Left ventricle myocardium superior (tissue), 1 donor: ENCODE measurements at regions not wholly inside any gene's neighbourhood (a gene's known extent, or its start where the extent isn't known, plus 50 kb on each side); places are given as distances from the start of the nearest gene placed in this dataset.

Experiments
- ATAC-seq: fragments of 200-7000 bp; cut with Tn5 transposase; one replicate; pipeline ENCODE4 v1.9.1; 2020; ENCODE audit warnings: mild to moderate bottlenecking, moderate library complexity
- DNase-seq: peaks from one replicate; pipeline ENCODE4 v3.0.0-alpha.2; 2020
- intact Hi-C: fragments of 100-400 bp; cut with micrococcal nuclease; formaldehyde crosslinking; loops from one replicate; pipeline ENCODE4 v1.11.0; 2022
- donor health status: DM: no; HTN: yes; CAD: no; lungs with severe emphysema.

DNA sequence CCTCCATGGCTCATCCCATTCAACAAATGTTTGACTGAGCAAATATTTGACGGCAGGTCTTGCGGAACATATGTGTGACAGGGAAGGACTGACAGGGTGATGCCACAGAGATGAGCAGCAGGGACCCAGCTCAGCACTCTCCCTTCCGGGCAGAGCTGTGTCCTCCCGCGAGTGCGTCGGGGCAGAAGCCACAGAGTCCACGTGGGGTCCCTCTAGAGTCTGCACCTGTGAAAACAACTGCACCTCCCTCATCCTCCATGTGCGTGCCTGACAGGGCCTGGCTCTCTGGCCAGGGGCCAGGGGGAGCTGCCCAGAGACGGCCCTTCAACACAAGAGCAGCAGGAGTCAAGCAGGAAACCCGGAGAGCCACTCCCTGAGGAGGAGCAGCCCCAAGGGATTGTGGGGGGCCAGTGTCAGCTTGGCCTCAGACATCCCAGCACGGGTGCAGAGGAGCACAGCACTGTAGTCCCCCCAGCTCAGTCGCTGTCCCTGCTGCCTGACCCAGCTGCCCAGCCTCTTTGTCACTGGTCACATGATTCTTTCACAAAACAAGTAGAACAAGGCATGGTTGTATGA, 83.6 kb upstream of the TMEM72 start:
- DNase-seq (peak; percentile 55), ATAC-seq (peak; percentile 60)
- intact Hi-C loops, result no loop called here

DNA sequence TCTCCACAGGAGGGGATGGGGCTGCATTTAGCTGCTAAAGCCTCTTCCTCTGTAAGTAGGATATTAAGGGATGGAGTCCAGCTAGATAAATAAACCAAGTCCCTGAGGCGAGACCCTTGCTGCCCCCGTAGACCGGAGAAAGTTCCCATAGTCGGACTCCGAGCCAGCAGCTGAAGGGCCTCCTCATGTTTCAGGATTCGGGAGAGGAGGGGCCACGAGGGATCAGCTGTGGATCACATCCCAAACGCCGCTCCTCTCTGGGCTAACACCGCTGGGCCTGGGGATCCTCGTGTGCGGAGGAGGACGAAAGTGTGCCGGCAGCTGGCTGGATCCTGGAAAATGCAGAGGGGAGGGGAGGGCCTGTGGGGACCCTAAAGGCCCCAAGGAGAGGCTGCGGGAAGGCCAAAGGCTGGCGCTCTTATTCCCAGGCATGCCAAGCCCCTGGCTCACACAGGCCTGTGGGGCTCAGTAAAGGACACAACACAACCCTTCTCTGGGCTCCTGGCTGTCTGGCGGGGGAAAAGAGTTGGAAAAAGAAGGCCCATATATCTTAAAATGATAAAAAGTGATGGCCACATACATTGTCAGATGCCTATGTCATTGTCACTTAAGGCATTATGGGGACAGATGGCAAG, 82.5 kb upstream of the TMEM72 start:
- intact Hi-C loops, result no loop called here
- peak; percentile 63 for DNase-seq

DNA sequence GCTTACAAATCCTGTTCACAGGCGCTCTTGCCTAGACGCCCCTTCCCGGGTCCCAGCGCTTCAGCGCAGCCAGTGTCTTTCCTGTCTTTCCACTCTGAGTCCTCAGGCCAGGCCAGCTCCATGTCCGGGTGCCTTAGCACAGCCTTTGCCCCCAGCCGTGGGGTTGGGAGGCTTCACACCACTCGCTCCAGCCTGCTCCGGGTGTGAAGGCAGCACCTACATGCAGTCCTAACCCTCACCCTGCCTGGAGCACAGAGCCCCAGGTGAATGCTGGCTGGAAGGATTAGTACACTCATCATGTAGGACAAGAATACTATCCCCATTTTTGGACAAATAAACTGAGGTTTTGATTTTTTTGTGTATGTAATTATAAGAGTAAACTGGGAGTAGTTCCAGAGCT, 81.7 kb upstream of the TMEM72 start:
- intact Hi-C loops, result no loop called here
- no peak for ATAC-seq
- DNase-seq, result no peak

More for the DNA sequence above, 82.5 kb upstream of the TMEM72 start:
- peak; percentile 93 for ATAC-seq

DNA sequence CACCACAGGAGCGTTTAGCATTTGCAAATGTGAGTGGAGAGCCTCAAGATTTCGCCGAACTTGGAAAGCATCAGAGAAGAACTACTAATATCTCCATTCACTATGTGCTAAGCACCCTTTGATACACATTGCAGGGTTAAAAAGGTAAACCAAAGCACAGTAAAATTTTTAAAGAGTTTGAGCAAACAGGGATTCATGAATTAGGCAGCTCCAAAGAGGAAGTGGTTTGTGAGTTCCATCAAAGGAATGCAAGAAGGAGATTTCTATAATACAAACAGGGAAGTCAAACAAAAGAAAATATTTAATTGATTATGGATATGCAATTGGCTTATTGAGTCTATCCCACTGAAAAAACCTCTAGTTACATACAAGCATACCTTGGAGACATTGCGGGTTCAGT, 81.1 kb upstream of the TMEM72 start:
- ATAC-seq (no peak), DNase-seq (no peak)
- intact Hi-C loops, result no loop called here

DNA sequence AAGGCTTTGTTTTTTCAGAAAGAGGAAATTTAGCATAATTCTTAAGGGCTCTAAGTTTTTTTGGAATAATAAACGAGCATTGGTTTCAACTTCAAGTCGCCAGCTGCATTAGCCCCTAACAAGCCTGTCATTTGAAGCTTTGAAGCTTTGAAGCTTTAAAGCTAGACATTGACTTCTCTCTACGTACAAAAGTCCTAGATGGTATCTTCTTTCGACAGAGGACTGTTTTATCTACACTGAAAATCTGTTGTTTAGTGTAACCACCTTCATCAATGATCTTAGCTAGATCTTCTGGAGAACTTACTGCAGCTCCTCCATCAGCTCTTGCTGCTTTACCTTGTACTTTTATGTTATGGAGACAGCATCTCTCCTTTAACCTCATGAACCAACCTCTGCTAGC, 79.6 kb upstream of the TMEM72 start:
- ATAC-seq (no peak), DNase-seq (no peak)
- intact Hi-C loops, result no loop called here

DNA sequence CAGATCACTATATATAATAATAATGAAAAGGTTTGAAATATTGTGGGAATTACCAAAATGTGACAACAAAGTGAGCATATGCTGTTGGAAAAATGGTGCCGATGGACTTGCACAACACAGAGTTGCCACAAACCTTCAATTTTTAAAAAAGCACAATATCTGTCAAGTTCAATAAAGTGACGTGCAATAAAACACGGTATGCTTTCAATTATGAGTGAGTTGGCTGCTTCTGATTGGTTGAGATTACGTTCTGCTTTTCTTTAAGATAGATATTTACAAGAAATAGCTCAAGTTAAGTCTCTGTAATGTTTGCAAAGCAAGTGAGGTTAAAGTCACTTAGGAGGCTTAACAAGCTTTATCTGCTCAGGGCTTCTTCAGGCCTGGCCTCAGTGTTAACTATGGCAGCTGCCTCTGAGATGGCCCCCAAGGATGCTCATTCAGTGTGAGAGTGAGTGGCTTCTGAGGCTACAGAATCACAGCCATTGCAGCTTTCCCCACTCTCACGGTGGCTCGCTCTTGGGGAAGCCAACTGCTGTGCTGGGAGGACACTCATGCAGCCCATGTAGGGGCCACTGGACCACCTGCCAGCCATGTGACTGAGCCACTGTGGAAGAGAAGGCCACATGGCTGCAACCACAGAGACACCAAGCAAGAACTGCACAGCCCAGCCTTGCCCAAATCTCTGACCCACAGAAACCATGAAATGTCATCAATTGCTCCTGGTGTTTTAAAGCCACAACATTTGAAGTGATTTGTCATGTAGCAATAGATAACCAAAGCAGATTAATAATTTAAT, 78.3 kb upstream of the TMEM72 start:
- intact Hi-C loops, result no loop called here
- ATAC-seq (no peak), DNase-seq (no peak)

DNA sequence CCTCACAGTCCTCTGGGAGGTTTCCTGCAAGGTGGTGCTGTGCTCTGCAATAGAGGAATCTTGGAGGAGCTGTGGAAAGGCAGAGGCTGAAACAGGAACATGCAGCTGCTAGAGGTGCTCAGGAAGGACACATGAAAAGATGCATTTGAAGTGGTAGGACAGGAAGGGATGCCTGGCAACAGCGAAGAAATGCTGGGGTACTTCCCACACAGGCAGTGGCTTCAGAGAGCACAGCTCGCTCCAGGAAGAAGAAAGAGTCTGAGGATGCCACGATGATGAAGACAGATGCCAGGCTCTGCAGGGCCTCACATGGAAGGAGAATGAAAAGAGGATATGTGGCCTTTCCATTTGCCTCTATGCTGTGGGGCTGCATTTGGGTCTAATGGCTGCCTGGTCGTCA, 77.0 kb upstream of the TMEM72 start:
- no peak for ATAC-seq
- DNase-seq, result no peak
- intact Hi-C loops, result no loop called here

DNA sequence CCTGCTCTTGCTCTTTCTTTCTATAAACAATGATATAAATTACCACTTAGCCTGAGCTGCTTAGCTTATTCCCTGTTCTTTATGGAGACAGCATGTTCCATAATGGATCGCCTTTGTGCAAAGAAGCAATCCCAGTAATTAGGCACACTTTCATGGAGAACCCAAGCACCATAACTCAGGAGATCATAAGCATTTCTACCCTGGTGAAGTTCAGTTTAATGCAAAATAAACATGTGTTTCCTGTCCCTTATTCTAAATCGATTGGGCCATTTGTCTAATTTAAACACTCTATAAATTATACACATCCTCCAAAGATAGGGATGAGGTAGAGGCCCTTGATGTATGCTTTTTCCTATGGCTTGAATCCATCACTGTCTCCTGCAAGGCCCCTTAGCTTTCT, 75.8 kb upstream of the TMEM72 start:
- ATAC-seq (no peak), DNase-seq (no peak)
- intact Hi-C loops, result no loop called here

DNA sequence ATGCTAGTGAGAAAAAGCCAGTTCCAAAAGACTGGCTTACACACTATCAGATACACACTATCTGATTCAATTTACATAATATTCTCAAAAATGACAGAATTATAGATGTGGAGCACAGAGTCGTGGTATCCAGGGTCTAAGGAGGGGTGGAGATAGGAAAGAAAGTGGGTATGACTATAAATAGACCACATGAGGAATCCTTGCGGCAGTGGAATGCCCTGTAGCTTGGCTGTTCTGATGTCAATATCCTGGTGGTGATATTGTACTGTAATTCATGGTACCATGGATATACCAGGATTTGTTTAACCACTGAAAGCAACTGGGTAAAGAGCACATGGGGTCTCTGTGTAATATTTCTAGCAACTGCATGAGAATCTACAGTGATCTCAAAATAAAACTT, 67.7 kb upstream of the TMEM72 start:
- no peak for ATAC-seq
- DNase-seq, result no peak
- intact Hi-C loops, result no loop called here

DNA sequence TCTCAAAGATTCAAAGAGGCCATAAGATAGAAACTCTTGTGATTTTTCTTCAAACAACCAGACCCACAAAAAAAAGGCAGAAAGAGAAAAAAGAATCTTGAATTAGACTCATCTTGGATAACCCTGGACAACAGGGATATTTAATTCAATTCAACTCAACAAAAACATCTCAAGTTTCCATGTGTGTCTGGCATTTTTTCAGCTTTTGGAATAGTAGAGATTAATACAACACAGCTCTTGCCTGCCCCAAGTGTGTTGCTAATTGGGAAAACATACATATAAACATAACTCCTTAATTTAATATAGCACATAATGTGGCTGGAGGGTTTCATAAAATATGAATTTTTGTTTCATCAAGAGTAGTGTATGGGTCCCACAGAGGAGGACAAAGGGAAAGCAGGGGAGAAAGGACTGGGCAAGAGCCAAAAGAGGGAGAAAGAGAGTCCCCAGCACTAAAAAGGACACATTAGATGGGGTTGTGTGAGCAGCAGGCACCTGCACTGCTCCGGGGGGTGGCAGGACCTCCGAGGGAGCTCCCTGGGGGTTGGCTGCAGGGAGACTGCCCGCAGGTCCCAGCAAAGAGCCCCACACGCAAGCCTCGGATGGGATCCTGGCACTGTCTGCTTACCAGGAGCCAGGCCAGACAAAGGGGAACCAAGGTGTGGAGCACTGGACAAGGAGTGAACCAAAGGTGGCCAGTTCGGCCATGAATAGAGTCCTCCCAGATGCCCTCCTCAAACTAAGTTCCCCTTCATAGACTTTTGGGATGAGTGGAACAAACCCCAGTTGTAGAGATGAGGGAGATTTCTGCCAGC, 65.6 kb upstream of the TMEM72 start:
- ATAC-seq (no peak), DNase-seq (no peak)

DNA sequence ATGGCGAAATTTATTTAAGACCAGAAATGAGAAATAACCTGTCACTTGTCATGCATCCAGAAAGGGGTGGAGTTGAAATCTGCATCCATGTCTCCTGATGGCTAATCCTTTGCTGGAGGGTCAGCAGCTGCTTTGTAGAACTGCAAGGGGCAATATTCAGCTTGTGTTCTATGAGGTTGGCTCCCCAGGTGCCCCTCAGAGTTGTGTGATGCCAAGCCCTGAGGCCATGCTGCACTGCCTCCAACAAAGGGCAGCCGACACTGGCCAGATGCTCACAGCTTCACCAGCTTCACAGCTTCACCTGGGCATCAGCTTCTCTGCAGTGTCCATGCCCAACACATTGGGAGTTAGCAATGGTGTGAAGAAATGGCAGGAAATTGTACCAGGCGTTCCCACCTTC, 64.0 kb upstream of the TMEM72 start:
- no peak for ATAC-seq
- DNase-seq, result no peak
- intact Hi-C loops, result no loop called here

More for the DNA sequence above, 65.6 kb upstream of the TMEM72 start:
- intact Hi-C loops, result no loop called here

DNA sequence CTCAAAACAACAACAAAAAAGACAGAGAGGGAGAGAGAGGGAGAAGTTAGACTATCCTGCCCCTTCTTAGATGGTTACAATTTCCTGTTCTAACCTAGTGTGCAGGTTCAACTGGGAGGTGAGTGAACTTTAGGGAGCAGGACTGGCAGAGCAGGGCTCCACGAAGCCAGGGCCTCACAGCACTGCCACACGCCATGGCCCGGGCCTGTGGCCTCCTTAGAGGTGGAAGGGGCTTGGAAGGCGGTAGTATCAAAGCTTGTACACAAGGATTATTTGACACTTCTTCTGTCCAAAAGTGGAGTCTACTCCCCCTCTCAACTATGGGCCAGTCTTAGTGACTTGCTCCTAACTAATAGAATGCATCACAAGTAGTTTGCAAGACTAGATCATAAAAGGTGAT, 62.9 kb upstream of the TMEM72 start:
- intact Hi-C loops, result no loop called here
- no peak for ATAC-seq
- no peak for DNase-seq

DNA sequence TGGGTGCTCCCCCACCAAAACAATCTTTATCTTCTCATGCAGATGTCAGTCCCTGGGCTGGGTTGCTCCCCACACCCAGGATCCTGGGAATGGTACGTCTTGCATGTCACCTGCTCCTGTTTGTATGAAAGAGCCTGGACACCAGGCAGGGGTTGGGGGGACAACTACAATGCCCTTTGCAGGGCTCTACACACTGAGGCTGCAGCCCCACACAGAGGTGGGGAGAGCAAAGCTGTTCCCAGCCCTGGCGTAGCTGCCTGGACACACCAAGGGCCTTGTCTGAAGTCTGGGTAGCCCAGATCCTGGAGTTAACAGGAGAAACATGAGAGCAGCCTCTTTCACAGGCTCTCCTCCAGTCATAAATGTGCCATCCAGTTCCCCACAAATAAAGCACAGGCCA, 61.2 kb upstream of the TMEM72 start:
- intact Hi-C loops, result loop anchor here (10.0 kb wide), 1 partner anchor 455 kb away; no protein-coding TSS in a partner anchor
- DNase-seq, result no peak
- no peak for ATAC-seq

DNA sequence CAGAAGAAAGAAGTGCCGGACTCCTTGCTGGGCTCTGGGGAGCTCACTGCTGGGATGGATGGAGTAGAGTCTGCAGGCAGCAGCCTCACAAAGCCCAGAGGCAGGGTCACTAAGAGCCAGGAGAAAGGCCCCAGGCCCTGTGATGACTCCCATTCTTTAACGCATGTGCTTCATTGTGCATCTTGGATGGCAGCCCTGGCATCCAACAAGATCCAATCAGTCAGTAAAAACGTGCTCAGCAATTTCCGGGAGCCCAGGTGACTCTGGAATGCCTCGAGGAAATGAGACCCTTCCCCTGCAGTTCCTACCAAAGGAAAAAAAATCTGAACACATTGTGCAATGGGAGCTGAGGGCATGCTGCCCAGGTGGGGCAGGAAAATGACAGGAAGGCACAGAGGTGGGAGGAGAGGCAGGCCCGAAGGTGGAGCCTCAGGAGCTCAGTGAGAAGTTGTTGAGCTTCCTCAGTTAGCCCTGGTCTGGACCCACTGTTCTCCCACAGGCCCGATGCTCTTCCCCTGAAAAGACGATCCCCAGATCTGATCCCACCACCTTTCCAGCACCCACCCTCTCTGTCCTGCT, 60.7 kb upstream of the TMEM72 start:
- intact Hi-C loops, result loop anchor here (10.0 kb wide), 1 partner anchor 456 kb away; no protein-coding TSS in a partner anchor
- DNase-seq (no peak), ATAC-seq (no peak)

DNA sequence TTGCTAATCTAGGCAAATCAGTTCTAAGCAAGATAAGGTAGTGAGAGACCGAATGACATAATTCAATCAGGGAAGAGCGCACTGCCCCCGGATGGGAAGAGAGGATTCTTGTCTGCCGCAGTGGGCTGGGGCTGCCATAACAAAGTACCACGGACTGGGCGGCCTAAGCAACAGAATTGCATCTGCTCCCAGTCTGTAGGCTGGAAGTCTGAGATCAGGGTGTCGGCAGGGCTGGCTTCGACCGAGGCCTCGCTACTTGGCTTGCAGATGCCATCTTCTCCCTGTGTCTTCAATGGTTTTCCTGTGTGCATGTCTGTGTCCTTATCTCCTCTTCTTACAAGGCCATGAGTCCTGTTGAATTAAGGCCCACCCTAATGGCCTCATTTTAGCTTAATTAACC, 59.7 kb upstream of the TMEM72 start:
- intact Hi-C loops, result loop anchor here (10.0 kb wide), 1 partner anchor 457 kb away; no protein-coding TSS in a partner anchor
- no peak for DNase-seq

DNA sequence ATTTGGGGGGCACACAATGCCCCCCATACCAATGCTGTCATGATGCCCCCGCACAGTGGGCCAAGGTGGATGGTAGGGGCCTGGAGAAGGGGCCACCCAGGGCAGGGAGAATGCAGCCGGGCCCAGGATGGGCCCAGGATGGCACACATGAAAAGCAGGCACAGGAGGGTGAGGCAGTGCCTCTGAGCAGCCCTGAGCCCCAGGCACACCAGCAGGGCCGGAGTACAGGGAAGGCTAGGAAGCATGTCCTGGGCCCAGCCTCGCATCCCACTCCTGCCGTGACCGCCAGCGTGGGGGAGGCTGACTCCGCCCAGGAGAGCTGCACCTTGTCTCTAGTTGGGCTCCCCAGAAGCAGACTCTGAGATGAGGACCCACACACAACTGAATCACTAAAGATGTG, 59.3 kb upstream of the TMEM72 start:
- DNase-seq (no peak), ATAC-seq (no peak)
- intact Hi-C loops, result loop anchor here (10.0 kb wide), 1 partner anchor 457 kb away; no protein-coding TSS in a partner anchor

More for the DNA sequence above, 59.7 kb upstream of the TMEM72 start:
- ATAC-seq, result no peak

DNA sequence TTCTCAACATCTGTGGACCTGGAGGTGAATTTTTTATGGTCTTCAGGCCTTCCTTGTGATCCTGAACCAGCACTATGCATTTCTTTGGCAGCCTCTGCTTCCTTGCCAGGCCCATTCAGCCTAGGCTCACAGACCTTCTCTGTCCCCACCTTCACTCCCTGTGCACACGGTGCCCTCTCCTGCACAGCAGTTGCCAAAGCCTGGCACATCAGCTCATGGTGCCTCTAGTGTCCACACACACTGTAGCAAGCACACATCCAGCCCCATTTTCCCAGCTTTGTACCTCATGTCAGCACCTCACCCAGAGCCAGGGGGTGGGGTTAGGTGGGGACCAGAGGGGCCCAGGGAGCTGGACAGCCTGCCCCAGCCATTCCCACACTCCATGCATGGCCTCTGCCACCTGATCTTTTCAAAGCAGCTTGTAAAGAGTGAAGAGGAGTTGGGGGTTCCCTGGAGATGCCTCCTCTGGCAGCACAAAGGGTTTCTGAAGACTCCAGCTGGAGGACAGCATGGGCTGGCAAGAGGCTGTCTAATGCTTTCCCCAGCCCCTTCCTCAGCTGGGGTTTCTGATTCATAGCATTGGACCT, 57.9 kb upstream of the TMEM72 start:
- DNase-seq, result no peak
- intact Hi-C loops, result loop anchor here (10.0 kb wide), 1 partner anchor 458 kb away; no protein-coding TSS in a partner anchor
- peak; percentile 27 for ATAC-seq

DNA sequence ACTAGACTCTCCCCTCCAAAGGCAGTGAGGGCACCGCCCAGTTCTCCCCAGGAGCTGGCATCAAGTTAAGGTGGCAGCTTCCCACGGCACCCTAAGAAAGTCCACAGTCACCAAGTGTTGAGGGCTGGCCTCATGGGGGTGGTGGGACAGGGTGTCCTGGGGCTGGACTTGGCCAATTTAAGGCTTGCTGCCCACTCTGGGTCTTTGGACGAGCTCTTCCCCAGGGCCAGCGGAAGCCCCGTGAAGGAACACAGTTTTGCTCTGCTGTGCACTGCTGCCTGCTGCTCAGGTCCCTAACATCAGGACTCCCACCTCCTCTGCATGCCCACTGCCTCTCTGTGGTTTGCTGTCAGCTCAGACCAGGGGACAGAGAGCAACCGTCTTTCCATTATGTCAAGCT, 57.3 kb upstream of the TMEM72 start:
- ATAC-seq (no peak), DNase-seq (no peak)
- intact Hi-C loops, result loop anchor here (10.0 kb wide), 1 partner anchor 459 kb away; no protein-coding TSS in a partner anchor
